Astrocyte of the spinal cord (primary cell): ENCODE measurements at regions not wholly inside any gene's neighbourhood (a gene's known extent, or its start where the extent isn't known, plus 50 kb on each side); places are given as distances from the start of the nearest gene placed in this dataset.
A peak's percentile ranks its signal among the peaks of the same experiment; 100 is the strongest.

Source experiments
- DNase-seq: peaks from one replicate; pipeline ENCODE4 v3.0.0; 2011; ENCODE audit warnings: low read depth, low spot score
- H3K4me3 ChIP-seq: 2 replicates; pipeline ENCODE4 v1.5.1; 2011; ENCODE audit warnings: low read depth, mild to moderate bottlenecking, low read length, moderate library complexity
- in situ Hi-C: cut with HindIII; loops from 2 replicates; pipeline ENCODE4 v1.10.0; 2017; ENCODE audit warnings: low sequenced_read_pairs
- TF ChIP-seq, protein P1 (sequence below): IDR thresholded peaks from 2 replicates; pipeline ENCODE4 v1.5.1; 2012; ENCODE audit warnings: low read depth, mild to moderate bottlenecking, low read length, inconsistent platforms

DNA sequence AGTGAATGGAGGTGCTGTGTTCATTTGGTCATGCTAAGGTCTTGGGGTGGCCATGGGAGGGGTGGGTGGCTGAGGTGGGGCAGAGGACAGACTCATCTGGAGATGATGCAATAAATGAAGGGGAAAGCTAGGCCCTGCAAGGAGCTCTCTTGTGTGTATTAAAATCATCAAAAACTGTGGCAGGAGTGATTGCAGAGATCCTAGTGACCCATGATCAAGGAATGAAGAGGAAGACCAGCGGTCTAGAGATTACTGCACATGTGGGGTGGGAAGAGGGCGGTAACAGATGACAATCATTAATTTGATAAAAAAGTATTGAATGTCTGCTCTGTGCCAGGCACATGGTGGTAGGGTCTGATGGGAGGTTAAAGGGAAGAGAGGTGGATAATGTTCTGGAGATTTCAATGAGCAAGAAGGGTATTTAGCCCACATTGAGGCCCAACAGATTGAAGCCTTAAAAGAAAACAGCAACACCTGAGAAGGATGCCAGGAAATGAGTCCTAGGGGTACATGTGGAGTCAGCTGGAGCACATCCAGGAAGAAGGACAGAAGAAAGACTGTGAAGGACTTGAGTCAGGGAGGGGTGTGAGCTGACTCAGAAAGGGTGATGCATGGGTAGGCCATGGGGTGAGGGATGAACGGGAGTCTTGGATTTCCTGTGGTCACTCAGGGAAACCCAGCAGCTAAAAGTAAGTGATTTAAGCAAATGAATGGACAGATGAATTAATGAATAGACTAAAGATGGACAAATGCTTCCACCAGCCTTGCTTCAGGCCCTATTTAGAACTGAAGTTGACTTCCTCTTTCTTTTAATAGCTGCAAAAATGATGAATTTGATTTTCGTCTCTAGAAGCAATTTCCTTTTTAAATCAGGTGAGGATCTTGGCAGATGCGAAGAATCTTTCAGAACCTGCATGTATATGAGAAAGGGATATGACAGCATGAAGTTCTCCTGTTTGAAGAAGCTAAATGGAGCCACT, 83.1 kb upstream of the IGFBP3 start:
- TF ChIP-seq, protein P1, sequence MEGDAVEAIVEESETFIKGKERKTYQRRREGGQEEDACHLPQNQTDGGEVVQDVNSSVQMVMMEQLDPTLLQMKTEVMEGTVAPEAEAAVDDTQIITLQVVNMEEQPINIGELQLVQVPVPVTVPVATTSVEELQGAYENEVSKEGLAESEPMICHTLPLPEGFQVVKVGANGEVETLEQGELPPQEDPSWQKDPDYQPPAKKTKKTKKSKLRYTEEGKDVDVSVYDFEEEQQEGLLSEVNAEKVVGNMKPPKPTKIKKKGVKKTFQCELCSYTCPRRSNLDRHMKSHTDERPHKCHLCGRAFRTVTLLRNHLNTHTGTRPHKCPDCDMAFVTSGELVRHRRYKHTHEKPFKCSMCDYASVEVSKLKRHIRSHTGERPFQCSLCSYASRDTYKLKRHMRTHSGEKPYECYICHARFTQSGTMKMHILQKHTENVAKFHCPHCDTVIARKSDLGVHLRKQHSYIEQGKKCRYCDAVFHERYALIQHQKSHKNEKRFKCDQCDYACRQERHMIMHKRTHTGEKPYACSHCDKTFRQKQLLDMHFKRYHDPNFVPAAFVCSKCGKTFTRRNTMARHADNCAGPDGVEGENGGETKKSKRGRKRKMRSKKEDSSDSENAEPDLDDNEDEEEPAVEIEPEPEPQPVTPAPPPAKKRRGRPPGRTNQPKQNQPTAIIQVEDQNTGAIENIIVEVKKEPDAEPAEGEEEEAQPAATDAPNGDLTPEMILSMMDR, result no peak
- peak; percentile 84 for DNase-seq
- in situ Hi-C loops, result no loop called here
- H3K4me3 ChIP-seq, result no peak overlapping the region

DNA sequence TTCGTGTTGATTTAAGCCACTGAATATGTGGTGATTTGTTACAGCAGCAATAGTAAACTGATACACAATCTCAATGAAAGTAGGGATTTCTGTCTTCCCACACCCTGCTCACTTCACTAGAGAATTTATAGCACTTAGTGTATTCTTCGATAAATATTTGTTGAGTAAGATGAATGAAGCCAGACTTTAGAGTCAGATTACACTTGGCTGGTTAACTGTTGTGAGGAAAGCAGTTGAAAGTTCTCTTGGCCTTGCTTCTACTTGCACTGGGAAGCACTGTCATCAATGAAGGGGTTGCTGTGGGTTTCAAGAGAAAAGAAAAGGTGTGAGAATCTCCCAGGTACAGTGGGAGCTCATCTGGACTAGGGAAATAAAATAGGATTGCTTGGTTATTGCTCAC, 82.1 kb upstream of the IGFBP3 start:
- in situ Hi-C loops, result no loop called here
- TF ChIP-seq, protein P1, result no peak
- no peak for DNase-seq
- no peak overlapping the region for H3K4me3 ChIP-seq

DNA sequence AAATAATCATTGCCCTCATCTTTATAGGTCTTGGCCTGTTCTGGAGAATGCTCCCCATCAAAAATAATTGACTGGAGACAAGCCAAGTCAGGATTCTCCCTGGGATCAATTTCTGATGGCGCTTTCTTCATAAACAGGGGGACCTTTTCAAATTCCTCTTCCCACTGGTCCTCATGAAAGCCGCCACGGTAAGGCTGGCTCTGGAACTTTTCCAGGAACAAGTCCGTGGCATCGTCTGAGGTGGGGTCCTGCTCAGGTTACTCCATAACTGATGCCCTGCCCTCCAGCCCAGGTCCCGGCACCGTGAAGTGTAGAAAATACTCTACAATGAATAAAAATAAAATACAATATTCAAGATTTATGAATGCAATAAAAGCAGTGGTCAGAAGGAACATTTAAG, 79.4 kb upstream of the IGFBP3 start:
- TF ChIP-seq, protein P1, result no peak
- no peak for DNase-seq
- no peak overlapping the region for H3K4me3 ChIP-seq
- in situ Hi-C loops, result no loop called here

DNA sequence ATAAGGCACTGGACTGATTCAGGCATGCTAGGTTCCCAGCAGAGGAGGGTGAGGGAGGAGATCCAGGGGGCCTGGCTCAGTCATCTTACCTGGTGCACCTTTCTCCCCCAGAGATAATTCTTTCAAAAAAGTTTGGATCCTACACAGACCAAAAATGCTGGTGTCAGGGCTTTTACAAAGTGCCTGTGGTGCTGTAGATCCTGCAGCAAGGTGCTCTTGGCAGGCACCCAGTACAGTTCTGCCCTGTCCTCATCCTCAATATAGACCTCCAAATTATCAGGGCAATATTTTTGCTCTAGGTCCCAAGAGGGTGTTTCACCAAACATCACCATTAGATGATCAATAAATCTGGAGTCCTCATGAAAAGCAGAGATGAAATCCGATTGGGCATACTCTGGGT, 78.5 kb upstream of the IGFBP3 start:
- H3K4me3 ChIP-seq, result no peak overlapping the region
- TF ChIP-seq, protein P1, result no peak
- no peak for DNase-seq
- in situ Hi-C loops, result no loop called here

DNA sequence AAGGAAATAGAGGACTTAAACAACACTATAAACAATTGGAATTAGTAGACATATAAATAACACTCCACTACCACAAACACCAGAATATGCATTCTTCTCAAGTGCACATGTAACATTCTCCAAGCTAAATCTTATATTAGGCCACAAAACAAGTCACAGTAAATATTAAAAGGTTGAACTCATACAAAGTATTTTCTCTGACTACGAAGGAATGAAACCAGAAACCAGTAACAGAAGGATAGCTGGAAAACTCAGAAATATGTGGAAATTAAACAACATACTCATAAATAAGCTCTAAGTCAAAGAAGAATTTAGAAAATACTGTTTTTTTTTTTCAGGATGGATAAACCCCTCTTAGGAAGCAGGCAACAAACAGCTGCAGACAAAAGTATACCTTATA, 77.4 kb upstream of the IGFBP3 start:
- in situ Hi-C loops, result no loop called here
- H3K4me3 ChIP-seq, result no peak overlapping the region
- no peak for DNase-seq
- TF ChIP-seq, protein P1, result no peak

DNA sequence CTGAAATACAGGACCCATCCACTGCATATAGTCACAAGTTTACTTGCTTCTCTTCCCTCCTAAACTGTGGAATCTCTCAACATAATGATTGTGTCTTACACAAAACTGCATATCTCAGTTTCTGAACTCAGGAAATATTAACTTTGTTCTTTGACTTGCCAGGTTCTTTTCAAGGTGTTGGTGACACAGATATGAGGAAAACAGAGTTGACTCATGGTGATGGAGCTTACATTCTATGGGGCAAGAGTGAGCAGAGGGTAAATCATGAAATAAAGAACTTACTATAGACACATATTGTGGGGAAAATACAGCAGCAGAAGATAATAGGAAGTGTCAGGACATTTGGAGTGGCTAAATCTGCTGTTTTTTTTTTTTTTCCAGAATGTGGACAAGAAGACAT, 72.5 kb upstream of the IGFBP3 start:
- in situ Hi-C loops, result no loop called here
- H3K4me3 ChIP-seq, result no peak overlapping the region
- TF ChIP-seq, protein P1, result no peak
- DNase-seq, result no peak
